ENCODE measurements at regions not wholly inside any gene's neighbourhood (a gene's known extent, or its start where the extent isn't known, plus 50 kb on each side); places are given as distances from the start of the nearest gene placed in this dataset.

DNA sequence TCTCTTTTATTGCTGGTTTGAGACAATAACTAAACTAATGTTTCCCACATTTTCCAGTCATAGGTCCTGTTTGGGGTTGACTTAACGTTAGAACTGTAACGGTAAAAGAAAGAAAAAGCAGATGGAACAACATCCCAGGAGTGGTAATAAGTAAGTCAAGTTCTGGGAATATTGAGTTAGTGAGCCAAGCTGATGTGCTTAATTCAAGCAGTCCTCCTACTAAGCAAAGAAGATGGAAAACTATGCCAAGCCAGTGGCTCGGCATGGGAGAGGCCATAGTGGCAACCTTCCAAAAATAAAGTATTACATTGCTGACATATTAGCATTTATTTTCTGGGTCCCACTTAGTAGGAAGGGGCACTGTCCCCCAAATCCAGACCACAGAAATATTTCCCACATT is 161.7 kb upstream of the CDH5 start:
- DNase-seq, result no peak
- 63 to 77% methylated on average over 3 of the region's 3 CpGs for WGBS, 2 donors
- Histone ChIP-seq H3K4me3 (no peak overlapping the region), H3K27me3 (no peaks in the 10 kb centered on the region), H3K4me1 (no peaks in the 10 kb centered on the region), H3K27ac (no peak overlapping the region), H3K9me3 (no peaks in the 10 kb centered on the region), H3K36me3 (no peaks in the 10 kb centered on the region)
- intact Hi-C loops (cut with DNase I), result no loop called here
- TF ChIP-seq POLR2A (IDR thresholded peaks at IDR 0.05), result no peak
- TF ChIP-seq, protein P1, sequence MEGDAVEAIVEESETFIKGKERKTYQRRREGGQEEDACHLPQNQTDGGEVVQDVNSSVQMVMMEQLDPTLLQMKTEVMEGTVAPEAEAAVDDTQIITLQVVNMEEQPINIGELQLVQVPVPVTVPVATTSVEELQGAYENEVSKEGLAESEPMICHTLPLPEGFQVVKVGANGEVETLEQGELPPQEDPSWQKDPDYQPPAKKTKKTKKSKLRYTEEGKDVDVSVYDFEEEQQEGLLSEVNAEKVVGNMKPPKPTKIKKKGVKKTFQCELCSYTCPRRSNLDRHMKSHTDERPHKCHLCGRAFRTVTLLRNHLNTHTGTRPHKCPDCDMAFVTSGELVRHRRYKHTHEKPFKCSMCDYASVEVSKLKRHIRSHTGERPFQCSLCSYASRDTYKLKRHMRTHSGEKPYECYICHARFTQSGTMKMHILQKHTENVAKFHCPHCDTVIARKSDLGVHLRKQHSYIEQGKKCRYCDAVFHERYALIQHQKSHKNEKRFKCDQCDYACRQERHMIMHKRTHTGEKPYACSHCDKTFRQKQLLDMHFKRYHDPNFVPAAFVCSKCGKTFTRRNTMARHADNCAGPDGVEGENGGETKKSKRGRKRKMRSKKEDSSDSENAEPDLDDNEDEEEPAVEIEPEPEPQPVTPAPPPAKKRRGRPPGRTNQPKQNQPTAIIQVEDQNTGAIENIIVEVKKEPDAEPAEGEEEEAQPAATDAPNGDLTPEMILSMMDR (IDR thresholded peaks at IDR 0.05), result no peak
- no peak for TF ChIP-seq POLR2AphosphoS5 (IDR thresholded peaks at IDR 0.05)
- TF ChIP-seq EP300 (IDR thresholded peaks at IDR 0.05), result no peak

DNA sequence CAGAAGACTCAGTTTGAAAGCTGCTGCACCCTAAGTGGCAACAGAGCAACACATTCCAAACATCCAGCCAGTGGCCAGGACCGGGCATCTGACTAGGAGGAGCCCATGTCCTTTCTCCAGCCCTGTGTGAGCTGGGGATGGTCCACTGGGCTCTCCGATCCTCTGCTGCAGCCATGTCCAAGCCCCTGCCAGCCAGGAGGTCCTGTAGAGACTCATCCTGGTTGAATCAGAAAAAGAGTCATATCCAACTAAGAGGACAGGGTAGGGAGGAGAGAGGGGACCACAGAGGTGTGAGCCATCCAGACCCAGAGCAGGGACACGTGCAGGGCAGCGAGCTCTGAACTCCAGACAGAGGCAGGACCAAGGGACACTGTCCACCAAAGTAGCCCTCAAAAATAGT is 163.0 kb upstream of the CDH5 start:
- H3K27me3 ChIP-seq, result no peaks in the 10 kb centered on the region
- H3K36me3 ChIP-seq, result no peaks in the 10 kb centered on the region
- DNase-seq, result no peak
- no peak overlapping the region for H3K27ac ChIP-seq
- H3K9me3 ChIP-seq, result no peaks in the 10 kb centered on the region
- intact Hi-C loops (cut with DNase I), result no loop called here
- TF ChIP-seq POLR2A (IDR thresholded peaks at IDR 0.05), result no peak
- TF ChIP-seq EP300 (IDR thresholded peaks at IDR 0.05), result no peak
- no peak for TF ChIP-seq POLR2AphosphoS5 (IDR thresholded peaks at IDR 0.05)
- TF ChIP-seq, protein P1 (IDR thresholded peaks at IDR 0.05), result no peak
- no peak overlapping the region for H3K4me3 ChIP-seq
- H3K4me1 ChIP-seq, result no peaks in the 10 kb centered on the region
- WGBS, 2 donors, result 81 to 87% methylated on average over 4 of the region's 4 CpGs

DNA sequence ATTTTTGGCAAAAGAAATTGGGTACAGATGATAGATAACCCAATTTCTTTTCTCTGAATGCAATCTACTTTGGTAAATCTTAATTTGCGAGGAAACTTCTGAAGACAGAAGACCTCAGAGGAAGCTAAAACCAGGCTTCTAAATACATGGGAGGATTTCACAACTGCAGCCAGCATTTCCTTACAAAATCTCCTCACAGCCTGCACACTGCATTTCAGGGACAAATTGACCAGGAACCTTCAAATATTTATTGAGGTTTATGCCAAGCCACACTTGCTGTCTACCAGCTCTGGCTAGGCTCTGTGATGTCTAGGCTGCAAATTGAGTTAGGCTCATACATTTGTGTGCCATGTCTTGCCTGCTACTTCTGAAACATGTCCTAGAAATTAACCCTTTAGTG is 167.3 kb upstream of the CDH5 start:
- 86 to 90% methylated on average over 1 of the region's 1 CpG for WGBS, 2 donors
- Histone ChIP-seq H3K4me1 (no peaks in the 10 kb centered on the region), H3K4me3 (no peak overlapping the region), H3K36me3 (no peaks in the 10 kb centered on the region), H3K27ac (no peak overlapping the region), H3K27me3 (no peaks in the 10 kb centered on the region), H3K9me3 (no peaks in the 10 kb centered on the region)
- DNase-seq, result no peak
- intact Hi-C loops (cut with DNase I), result no loop called here
- TF ChIP-seq POLR2AphosphoS5 (IDR thresholded peaks at IDR 0.05) (no peak), POLR2A (IDR thresholded peaks at IDR 0.05) (no peak), EP300 (IDR thresholded peaks at IDR 0.05) (no peak)
- TF ChIP-seq, protein P1 (IDR thresholded peaks at IDR 0.05), result no peak

DNA sequence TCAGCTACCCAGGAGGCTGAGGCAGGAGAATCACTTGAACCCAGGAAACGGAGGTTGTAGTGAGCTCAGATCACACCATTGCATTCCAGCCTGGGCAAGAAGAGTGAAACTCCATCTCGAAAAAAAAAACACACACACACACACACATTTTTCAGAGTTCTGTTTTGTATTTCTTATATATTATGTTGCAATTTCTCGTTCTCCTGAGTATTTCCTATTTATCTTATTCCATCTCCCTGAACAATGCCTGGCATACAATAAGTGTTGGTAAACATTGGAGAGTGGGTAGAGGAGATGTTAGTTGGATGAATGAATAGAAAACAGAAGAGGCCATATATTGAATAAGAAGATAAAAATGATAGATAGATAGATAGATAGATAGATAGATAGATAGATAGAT is 167.8 kb upstream of the CDH5 start:
- 51 to 75% methylated on average over 3 of the region's 3 CpGs for WGBS, 2 donors
- no peak for DNase-seq
- no peak overlapping the region for H3K4me3 ChIP-seq

More for the DNA sequence above, 167.8 kb upstream of the CDH5 start:
- intact Hi-C loops (cut with DNase I), result no loop called here
- TF ChIP-seq POLR2AphosphoS5 (IDR thresholded peaks at IDR 0.05), result no peak
- TF ChIP-seq EP300 (IDR thresholded peaks at IDR 0.05), result no peak
- TF ChIP-seq, protein P1 (IDR thresholded peaks at IDR 0.05), result no peak
- no peak for TF ChIP-seq POLR2A (IDR thresholded peaks at IDR 0.05)
- H3K36me3 ChIP-seq, result no peaks in the 10 kb centered on the region
- no peak overlapping the region for H3K27ac ChIP-seq
- H3K4me1 ChIP-seq, result no peaks in the 10 kb centered on the region
- H3K27me3 ChIP-seq, result no peaks in the 10 kb centered on the region
- H3K9me3 ChIP-seq, result no peaks in the 10 kb centered on the region
